GM18498 (cell line): ENCODE measurements at regions not wholly inside any gene's neighbourhood (a gene's known extent, or its start where the extent isn't known, plus 50 kb on each side); places are given as distances from the start of the nearest gene placed in this dataset.

ENCODE experiments used
- ATAC-seq: cut with Tn5 transposase; IDR thresholded peaks from one replicate; pipeline ENCODE4 v1.9.1; 2021; ENCODE audit warnings: mild to moderate bottlenecking, moderate library complexity; ENCODE audit not compliant: unreplicated experiment

DNA sequence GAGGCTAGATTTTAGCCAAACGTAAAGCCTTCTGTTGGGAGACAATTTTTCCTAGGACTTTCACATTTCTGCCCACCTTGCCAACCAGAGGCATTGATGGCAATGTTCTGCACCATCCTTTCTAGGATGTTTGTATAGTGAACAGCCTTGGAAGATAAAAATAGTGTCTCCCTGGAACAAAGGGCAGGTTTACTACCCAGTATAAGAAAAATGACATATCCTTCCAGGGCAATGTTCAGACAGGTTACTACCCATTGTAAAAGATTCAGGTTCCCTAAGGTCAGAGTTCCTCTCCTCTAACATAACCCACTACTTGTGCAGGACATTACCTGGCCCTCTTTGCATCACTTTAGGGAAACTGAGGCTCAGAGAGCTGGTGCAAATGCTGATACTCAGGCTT is 248.2 kb upstream of the VEPH1 start:
- ATAC-seq, result no peak

DNA sequence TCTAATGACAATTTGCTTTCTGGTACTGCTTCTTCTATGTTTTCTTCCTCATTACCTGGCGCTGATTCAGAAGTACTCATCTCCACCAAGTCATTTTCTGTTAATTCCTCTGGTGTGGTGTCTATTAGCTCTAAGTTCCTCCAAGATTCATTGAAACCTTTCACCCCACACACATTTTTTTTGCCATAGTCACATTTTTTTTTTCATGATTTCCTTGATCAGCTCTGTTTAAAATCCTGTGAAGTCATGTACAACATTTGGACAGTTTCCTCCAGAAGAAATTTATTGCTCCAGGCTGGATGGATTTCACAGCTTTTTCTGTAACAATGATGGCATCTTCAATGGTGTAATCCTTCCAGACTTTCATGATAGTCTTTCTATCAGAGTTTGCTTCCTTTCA is 243.2 kb upstream of the VEPH1 start:
- no peak for ATAC-seq

DNA sequence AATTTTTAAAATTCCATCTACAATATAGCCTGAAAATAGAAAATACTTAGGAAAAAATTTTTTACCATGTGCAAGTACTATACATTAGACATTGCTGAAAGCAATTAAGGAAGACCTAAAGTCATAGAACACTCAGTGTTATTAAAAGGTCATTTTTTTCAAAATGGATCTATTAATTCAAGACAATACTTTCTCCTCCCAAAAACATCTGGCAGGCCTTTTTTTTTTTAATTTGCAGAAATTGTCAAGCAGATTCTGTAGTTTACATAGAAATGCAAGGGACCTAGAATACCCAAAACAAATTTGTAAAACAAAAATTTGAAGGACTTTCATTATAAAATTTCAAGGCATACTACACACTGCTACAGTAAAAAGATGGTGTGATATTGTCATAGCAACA is 238.4 kb upstream of the VEPH1 start:
- ATAC-seq, result no peak

DNA sequence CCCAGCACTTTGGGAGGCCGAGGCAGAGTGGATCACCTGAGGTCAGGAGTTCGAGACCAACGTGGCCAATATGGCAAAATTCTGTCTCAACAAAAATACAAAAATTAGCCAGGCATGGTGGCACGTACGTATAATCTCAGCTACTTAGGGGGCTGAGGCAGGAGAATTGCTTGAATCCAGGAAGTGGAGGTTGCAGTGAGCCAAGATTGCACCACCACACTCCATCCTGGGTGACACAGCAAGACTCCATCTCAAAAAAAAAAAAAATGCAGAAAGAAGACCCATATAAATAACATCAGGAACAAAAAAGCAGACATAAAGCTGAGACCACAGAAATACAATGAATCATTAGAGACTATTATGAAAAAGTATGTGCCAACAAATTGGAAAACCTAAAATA is 235.2 kb upstream of the VEPH1 start:
- ATAC-seq, result no peak

DNA sequence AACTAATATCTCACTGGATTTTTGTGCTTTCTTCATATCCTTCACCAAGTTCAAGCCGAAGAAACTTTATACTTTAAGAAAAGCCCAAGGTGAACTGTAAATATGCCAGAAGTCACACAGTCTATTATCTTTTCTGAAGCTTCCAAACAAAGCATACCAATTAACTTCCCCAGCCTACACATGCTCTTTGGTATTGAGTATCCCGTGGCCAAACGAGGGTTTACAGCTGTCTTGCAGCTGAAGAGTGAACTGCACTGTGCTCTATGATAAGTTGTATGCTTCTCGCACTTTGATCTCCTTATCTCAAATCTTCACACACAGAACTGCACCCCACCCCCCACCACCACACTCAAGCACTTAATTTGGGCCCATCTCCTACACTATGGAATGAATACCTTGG is 215.6 kb upstream of the VEPH1 start:
- ATAC-seq, result no peak

DNA sequence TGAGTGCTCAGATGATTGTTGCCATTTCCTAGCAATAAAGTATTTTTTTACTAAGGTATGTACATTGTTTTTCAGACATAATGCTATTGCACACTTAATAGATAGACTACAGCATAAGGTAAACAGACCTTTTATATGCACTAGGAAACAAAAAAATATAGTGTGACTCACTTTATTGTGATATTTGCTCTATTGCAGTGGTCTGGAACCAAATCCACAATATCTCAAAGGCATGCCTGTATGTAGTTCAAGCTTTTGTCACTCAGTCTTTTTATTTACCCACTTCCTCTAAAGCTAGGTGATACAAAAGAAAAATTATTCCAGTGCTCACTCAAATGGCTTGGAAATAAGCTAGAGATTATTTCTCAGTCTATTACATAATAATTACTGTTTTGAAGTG is 209.9 kb upstream of the VEPH1 start:
- ATAC-seq, result no peak

DNA sequence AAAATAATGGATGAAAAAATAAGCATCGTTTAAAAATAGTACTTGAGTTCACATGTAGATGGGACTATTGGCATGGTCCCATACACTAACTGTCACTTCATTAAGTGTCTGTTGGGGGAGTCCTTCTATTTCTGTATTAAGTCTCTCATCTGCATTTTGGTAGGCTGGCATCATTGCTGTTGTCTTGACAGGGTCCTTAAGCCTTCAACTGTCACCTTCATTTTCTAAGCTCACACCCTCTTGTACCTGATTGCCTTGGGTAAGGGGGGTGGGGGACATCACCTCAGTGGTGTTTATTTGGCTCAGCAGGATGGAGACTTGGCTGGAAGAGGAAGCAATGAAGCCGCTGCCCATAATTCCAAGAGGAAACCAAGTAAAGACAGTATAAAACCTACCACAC is 202.0 kb upstream of the VEPH1 start:
- ATAC-seq, result no peak

DNA sequence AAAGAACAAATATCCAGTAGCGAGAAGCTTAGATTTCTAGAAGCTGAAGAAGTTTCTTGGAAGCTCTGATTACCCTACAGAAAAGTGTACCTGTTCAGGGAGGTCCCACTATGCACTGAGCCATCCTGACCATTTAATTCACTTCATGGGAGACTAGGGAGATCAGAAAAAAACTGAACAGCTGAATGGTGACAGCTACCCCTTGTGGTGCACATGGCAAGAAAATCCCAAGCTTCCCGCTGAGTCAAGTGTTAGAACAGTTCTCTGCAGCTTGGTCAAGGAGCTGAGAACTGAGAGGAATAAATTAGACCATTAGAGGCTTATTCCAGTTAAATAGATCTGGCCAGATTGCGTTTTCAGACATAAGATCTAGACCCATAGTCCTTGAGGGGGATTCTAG is 197.2 kb upstream of the VEPH1 start:
- no peak for ATAC-seq

DNA sequence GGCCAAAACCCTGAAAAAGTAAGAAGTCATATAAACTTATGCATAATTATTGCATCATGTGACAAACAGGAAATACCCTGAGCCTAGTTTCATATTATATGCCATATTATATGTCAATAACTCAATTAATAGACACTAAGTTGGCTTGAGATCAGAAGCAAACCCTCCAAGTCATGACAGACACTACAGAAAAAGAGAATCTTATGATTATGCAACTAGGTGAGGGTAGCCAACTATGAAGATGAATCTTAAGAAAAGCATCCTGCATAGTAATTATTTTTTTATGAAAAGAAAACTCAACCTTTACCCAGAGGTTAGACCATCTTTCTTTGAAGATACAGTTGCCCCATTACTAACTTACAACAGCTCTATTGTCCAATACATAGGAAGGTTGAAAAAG is 192.4 kb upstream of the VEPH1 start:
- ATAC-seq, result no peak

DNA sequence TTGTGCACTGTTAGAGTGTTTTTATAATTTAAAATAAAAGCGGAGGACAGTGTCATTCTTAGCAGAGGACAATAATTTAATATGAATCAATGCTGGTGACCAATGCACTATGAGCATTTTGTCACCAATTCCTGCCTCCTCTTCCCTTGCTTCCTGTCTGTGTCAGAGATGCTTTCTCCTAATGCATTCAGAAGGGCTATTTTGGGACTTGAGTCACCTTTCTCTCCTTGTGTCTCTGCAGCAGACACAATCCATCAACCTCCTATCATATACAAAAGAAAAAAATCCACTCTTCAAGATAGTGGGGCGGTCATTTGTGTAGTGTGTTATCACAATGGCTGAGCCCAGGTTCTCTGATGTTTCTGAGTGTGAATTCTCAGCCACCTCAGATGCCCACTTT is 191.9 kb upstream of the VEPH1 start:
- ATAC-seq, result no peak

DNA sequence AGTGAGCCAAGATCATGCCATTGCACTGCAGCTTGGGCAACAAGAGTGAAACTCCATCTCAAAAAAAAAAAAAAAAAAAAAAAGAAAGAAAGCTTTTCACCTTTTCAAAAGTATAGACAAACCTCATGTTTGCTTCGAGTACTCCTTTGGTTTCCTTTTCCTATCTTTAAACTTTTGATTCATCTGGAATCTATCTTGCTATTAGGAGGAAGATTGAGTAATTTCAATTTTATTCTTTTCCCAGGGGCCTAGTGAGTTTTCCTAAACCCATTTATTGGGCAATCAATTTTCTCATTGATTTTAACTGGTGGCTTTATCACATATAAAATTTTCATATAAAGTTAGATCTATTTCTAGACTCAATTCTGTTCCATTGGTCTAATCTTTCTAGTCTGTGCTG is 190.5 kb upstream of the VEPH1 start:
- no peak for ATAC-seq

DNA sequence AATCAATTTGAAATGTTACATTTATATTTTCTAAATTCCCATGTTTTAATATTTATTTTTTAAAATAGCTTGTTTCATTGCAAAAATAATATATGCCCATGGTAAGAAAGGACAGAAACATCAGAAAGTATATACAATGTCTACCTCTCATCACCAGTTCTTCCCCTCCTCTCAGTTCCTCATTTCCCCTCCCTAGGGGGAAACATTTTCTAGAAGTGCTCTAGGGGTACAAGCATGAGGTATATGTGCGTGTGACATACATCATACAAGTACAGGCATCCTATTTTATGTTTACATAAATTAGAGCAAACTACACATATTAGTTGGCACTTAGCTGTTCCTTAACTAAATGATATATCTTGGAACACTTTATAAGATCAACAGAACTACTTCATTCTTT is 189.3 kb upstream of the VEPH1 start:
- ATAC-seq, result no peak

DNA sequence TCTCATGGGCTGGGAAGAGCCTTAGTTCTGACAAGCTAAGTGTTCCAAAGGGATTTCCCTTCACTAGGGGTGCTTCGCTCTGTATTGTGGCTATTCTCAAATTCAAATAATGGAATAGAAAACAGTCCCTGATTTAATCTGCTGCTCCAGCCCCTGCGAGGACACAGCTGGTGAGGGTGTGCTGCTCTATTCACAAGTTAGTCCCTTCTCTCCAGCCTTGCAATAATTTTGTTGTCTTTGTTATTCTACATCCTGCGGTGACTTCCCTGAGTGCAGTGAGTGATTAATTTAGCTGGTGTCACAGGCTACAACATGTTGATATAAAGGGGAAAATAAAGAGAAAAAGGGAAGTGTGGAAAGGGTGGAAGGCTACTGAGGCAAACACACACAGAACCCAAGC is 180.5 kb upstream of the VEPH1 start:
- no peak for ATAC-seq

DNA sequence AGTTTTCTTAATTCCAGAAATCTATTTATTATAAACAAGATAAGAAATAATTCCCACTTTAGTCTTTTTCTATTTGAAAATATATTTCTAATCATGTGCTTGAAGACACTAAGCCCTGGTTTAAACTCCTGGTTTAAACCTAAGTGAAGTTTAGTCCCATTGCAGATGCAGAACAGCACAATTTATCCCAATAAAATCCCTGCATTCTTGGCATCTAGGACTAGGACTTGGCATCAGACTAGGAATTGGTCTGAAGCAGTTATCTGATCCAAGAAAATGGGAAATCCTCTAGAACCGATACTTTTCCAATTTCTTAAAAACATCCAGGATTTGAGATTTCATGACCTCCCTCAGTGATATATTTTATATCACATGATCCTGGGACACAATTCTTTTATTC is 168.8 kb upstream of the VEPH1 start:
- ATAC-seq, result no peak

DNA sequence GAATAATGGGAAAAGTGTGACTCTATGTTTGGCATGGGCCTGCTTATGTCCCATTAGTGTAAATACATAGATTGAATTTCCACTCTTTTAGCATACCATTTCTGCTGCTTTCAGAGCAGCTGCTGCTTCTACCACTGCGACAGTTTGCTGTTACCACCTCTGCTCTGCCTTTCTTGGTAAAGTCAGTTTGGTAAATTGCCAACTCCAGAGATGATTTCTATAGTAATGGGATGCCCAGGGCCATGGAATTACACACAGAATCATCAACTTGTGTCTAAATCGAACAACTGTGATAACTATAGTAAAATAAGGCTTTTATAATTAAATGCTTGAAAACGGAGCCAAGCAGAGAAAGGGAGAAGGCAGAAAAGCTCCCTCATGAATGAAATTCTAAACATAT is 168.4 kb upstream of the VEPH1 start:
- no peak for ATAC-seq

DNA sequence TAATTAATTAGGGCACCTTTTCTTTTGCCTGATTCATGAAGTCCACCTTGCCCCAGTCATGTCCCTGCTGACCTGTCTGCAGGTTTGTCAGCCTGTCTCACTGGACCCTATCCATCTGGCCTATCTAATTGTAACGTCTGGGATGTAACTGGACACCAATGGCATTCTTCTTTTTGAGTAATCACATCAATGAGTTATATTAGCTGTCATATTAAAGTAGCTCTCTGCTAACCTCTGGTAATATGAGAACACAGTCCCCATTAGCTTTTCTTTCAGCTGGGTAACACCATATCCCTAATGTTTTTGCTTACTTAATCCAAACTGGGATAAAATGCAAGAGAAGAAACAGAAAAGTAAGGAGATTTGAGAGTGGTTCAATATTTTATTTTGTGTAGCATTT is 166.2 kb upstream of the VEPH1 start:
- ATAC-seq, result no peak

DNA sequence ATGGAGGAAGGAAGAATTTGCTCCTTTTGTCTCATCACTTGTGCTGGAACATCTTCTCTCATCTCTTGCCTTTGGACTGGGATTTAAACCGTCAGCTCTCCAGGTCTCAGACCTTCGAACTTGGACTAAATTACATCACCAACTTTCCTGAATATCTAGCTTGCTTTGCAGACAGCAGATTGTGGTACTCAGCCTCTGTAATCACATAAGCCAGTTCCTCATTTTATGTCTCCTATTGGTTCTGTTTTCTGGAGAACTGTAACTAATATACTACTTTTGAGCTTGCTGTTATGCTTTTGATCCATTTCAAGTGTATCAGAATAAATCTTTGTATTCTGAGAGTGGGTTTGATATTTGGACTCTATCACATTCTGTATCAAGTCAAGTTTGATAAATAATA is 164.3 kb upstream of the VEPH1 start:
- no peak for ATAC-seq

DNA sequence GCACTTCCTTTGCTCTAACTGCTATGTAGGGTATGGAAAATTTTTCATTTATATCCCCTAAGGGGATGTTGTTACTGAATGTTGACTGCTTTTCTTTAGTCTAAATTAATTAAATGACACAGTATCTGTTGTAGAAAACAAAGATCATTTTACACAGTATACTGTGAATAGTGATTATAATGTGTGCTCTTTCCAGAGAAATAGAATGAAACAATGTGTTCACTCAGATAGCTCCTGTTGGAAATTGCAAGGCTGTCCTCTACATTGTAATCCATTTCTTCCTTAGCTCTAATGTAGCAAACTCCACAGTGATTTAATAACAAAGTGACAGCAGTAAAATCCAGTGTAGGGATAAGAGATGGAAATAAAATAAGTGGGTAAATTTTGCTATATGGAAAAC is 159.0 kb upstream of the VEPH1 start:
- no peak for ATAC-seq

DNA sequence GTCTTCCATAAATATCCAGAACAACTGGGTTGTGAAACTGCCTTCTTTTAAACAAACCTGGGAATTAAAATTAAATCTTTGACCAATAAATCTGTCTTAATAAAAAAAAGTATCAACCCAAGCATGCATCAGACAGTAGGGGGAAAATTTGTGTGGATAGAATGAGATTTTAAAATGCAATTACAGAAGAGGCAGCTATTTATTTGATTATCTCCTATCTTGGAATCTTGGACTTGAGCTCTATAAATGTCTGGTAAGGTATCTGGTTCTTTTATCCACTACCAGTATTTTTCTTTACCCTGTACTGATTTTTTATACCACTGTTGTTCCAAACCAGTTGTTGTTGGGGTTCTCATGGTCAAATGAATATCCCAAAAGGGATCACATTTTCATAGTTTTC is 157.6 kb upstream of the VEPH1 start:
- ATAC-seq, result no peak

DNA sequence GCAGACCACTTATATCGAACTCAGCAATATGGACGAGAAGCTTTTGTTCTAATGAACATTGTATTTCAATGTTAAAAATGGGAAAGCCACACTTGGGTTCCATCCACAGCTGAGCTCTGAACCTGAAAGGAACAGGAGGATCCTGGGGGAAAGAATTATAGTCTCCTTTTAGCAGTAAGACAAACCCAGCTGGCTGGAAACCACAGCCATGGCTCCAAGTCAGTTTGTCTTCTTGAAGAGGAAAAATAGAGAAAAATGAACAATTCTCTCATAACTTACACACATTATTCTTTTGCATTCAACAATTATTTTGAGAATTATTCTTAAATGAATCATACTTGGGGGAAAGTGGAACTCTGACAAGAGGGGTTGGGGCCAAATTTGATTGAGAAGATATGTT is 149.2 kb upstream of the VEPH1 start:
- no peak for ATAC-seq

DNA sequence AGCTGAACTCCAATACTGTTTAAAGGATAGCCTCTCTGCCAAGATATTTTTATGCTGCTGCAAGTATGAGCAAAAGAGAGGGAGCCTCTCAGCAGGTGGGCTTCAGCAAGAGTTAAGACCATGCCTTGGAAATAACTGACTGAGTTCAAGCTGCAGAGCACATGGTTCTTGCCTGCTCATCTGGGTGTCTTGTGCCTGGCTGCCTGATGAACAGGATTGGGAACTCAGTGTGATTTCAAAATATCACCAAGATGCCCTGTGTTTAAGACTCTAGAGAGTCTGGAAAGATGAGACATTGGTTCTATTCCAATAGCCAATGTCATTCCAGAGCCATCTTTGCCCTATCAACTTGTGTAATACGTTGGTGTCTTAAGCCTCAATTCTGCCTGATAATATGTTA is 147.5 kb upstream of the VEPH1 start:
- ATAC-seq, result no peak

DNA sequence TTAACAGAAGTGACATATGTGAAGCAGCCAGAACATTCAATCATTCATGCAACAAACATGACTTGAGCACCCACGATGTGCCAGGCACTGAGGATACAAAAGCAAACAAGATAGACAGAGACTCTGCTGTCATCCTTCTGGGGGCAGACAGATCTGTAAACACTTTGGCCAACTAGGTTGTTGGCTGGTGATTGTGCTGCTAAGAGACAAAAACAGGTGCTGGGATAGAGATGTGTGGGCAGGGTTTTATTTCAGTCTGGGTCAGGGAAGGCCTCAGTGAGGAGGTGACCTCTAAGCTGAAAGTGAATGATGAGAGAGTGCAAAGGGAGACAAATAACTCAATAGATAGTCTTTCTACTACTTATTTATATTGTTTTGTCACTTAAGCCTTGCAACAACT is 147.0 kb upstream of the VEPH1 start:
- no peak for ATAC-seq

DNA sequence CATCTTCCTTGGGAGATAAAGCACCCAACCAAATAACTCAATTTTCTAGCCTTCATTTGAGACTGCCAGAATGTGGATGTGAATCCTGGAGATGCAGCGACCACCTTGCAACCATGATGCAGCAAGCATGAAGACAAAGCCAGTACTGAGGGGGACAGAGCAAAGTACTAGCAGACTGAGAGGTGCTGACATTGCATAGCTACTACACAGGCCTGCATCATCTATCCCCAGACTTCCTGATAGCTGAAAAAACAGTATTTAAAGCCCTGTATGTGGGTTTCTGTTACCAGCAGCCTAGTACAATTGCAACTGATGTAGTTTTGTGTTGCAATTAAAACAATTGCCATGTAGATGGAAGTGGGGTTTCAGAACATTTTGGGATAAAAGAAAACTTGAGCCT is 146.3 kb upstream of the VEPH1 start:
- no peak for ATAC-seq

DNA sequence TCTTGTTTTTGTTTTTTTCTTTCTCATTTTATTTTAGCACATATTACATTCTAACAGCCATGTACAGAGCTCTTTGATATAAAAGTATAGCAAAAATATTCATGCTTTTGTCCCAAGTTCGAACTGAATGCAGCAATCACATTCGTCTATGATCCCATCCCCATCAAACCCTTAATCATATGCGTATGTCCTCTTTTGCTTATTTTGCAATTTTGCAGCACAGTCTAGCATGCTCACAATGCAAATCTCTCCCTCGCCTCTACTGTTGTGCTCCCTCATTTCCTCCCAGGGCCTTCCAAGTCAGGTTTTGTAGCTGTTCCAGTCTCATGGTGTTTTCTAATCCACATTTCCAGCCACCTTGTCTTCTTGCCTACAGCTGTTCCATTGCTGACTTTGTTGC is 144.6 kb upstream of the VEPH1 start:
- ATAC-seq, result no peak
